Liver (tissue), 3 donors: ENCODE measurements at regions not wholly inside any gene's neighbourhood (a gene's known extent, or its start where the extent isn't known, plus 50 kb on each side); places are given as distances from the start of the nearest gene placed in this dataset.

Experiments
- GABPA ChIP-seq, 2 donors: IDR thresholded peaks in 1 of 2; conservative IDR thresholded peaks in 1 of 2; 2 replicates each; pipeline ENCODE4 v1.6.1; 2016; ENCODE audit warnings: antibody characterized with exemption in 2 of 2, mild to moderate bottlenecking in 1 of 2, moderate library complexity in 1 of 2
- HNF4A ChIP-seq, 2 donors: conservative IDR thresholded peaks; 2 replicates each; pipeline ENCODE4 v1.6.1; 2016; ENCODE audit warnings: antibody characterized with exemption in 2 of 2, mild to moderate bottlenecking in 2 of 2
- JUND ChIP-seq, 2 donors: IDR thresholded peaks; 2 replicates each; pipeline ENCODE4 v1.6.1; 2016; ENCODE audit warnings: antibody characterized with exemption in 2 of 2
- RAD21 ChIP-seq, 2 donors: IDR thresholded peaks; 2 replicates each; pipeline ENCODE4 v1.6.1; 2016; ENCODE audit warnings: antibody characterized with exemption in 2 of 2, mild to moderate bottlenecking in 2 of 2
- RXRA ChIP-seq, 2 donors: IDR thresholded peaks; 2 replicates each; pipeline ENCODE4 v1.6.1; 2017 to 2018; ENCODE audit warnings: antibody characterized with exemption in 2 of 2, mild to moderate bottlenecking in 1 of 2
- SP1 ChIP-seq: IDR thresholded peaks from 2 replicates; pipeline ENCODE4 v1.6.1; 2018; ENCODE audit warnings: antibody characterized with exemption, mild to moderate bottlenecking
- TAF1 ChIP-seq: conservative IDR thresholded peaks from 2 replicates; pipeline ENCODE4 v1.6.1; 2016; ENCODE audit warnings: antibody characterized with exemption, mild to moderate bottlenecking
- YY1 ChIP-seq: IDR thresholded peaks from 2 replicates; pipeline ENCODE4 v1.6.1; 2016; ENCODE audit warnings: antibody characterized with exemption, mild to moderate bottlenecking
- TF ChIP-seq, protein P1 (sequence below): fragments of 150-350 bp; IDR thresholded peaks from 2 replicates; pipeline ENCODE4 v1.5.1; 2017; ENCODE audit warnings: improper control_type of control experiment, low read depth, low read length; ENCODE audit not compliant: missing input control
- TF ChIP-seq, protein P2 (sequence below): IDR thresholded peaks from 2 replicates; pipeline ENCODE4 v1.6.1; 2016; ENCODE audit warnings: antibody characterized with exemption
- TF ChIP-seq, protein P3 (sequence below): IDR thresholded peaks from 2 replicates; pipeline ENCODE4 v1.6.1; 2016; ENCODE audit warnings: antibody characterized with exemption
- TF ChIP-seq, protein P4 (sequence below): IDR thresholded peaks from 2 replicates; pipeline ENCODE4 v1.6.1; 2016; ENCODE audit warnings: antibody characterized with exemption, mild to moderate bottlenecking
- TF ChIP-seq, protein P5 (sequence below): IDR thresholded peaks from 2 replicates; pipeline ENCODE4 v1.6.1; 2016; ENCODE audit warnings: antibody characterized with exemption
- donor health status: healthy.
- donor health status: healthy.

DNA sequence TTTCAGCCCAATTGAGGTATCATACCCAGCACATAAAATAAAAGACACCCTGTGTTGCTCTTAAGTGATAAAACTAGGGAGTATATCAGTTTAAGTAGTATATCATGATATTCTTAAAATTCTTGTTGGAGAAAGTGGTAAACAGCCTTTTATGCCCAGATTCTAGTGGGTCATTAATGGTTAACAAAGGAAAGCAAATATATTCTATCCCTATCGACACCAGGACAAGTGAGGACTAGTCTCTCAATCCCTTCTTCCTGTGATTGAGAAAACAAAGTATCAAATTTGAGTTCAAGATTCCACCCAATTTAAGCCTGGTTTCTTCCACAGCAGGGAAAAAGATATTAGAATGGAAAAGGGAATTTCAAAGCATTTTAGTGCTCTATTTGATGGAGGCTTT is 142.4 kb upstream of the IL12A start:
- TF ChIP-seq, protein P1, sequence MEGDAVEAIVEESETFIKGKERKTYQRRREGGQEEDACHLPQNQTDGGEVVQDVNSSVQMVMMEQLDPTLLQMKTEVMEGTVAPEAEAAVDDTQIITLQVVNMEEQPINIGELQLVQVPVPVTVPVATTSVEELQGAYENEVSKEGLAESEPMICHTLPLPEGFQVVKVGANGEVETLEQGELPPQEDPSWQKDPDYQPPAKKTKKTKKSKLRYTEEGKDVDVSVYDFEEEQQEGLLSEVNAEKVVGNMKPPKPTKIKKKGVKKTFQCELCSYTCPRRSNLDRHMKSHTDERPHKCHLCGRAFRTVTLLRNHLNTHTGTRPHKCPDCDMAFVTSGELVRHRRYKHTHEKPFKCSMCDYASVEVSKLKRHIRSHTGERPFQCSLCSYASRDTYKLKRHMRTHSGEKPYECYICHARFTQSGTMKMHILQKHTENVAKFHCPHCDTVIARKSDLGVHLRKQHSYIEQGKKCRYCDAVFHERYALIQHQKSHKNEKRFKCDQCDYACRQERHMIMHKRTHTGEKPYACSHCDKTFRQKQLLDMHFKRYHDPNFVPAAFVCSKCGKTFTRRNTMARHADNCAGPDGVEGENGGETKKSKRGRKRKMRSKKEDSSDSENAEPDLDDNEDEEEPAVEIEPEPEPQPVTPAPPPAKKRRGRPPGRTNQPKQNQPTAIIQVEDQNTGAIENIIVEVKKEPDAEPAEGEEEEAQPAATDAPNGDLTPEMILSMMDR = no peak
- TF ChIP-seq, protein P2, sequence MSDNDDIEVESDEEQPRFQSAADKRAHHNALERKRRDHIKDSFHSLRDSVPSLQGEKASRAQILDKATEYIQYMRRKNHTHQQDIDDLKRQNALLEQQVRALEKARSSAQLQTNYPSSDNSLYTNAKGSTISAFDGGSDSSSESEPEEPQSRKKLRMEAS = no peak
- no peak for TF ChIP-seq SP1
- TF ChIP-seq YY1 = no peak
- TF ChIP-seq, protein P3, sequence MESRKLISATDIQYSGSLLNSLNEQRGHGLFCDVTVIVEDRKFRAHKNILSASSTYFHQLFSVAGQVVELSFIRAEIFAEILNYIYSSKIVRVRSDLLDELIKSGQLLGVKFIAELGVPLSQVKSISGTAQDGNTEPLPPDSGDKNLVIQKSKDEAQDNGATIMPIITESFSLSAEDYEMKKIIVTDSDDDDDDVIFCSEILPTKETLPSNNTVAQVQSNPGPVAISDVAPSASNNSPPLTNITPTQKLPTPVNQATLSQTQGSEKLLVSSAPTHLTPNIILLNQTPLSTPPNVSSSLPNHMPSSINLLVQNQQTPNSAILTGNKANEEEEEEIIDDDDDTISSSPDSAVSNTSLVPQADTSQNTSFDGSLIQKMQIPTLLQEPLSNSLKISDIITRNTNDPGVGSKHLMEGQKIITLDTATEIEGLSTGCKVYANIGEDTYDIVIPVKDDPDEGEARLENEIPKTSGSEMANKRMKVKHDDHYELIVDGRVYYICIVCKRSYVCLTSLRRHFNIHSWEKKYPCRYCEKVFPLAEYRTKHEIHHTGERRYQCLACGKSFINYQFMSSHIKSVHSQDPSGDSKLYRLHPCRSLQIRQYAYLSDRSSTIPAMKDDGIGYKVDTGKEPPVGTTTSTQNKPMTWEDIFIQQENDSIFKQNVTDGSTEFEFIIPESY = no peak
- no peak for TF ChIP-seq TAF1
- TF ChIP-seq GABPA (IDR thresholded peaks at IDR 0.05 in 1 of 2, conservative IDR thresholded peaks at IDR 0.05 in 1 of 2) = no peak
- TF ChIP-seq, protein P4, sequence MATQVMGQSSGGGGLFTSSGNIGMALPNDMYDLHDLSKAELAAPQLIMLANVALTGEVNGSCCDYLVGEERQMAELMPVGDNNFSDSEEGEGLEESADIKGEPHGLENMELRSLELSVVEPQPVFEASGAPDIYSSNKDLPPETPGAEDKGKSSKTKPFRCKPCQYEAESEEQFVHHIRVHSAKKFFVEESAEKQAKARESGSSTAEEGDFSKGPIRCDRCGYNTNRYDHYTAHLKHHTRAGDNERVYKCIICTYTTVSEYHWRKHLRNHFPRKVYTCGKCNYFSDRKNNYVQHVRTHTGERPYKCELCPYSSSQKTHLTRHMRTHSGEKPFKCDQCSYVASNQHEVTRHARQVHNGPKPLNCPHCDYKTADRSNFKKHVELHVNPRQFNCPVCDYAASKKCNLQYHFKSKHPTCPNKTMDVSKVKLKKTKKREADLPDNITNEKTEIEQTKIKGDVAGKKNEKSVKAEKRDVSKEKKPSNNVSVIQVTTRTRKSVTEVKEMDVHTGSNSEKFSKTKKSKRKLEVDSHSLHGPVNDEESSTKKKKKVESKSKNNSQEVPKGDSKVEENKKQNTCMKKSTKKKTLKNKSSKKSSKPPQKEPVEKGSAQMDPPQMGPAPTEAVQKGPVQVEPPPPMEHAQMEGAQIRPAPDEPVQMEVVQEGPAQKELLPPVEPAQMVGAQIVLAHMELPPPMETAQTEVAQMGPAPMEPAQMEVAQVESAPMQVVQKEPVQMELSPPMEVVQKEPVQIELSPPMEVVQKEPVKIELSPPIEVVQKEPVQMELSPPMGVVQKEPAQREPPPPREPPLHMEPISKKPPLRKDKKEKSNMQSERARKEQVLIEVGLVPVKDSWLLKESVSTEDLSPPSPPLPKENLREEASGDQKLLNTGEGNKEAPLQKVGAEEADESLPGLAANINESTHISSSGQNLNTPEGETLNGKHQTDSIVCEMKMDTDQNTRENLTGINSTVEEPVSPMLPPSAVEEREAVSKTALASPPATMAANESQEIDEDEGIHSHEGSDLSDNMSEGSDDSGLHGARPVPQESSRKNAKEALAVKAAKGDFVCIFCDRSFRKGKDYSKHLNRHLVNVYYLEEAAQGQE = no peak
- TF ChIP-seq HNF4A (conservative IDR thresholded peaks at IDR 0.05) = no peak
- no peak for TF ChIP-seq RXRA (IDR thresholded peaks at IDR 0.05)
- TF ChIP-seq JUND (IDR thresholded peaks at IDR 0.05) = no peak
- TF ChIP-seq, protein P5, sequence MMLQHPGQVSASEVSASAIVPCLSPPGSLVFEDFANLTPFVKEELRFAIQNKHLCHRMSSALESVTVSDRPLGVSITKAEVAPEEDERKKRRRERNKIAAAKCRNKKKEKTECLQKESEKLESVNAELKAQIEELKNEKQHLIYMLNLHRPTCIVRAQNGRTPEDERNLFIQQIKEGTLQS = no peak
- TF ChIP-seq RAD21 (IDR thresholded peaks at IDR 0.05) = no peak
